HG03066 (cell line): ENCODE measurements at regions not wholly inside any gene's neighbourhood (a gene's known extent, or its start where the extent isn't known, plus 50 kb on each side); places are given as distances from the start of the nearest gene placed in this dataset.

ENCODE experiments used
- ATAC-seq: cut with Tn5 transposase; IDR thresholded peaks from one replicate; pipeline ENCODE4 v1.9.1; 2021; ENCODE audit warnings: low read depth; ENCODE audit not compliant: unreplicated experiment

DNA sequence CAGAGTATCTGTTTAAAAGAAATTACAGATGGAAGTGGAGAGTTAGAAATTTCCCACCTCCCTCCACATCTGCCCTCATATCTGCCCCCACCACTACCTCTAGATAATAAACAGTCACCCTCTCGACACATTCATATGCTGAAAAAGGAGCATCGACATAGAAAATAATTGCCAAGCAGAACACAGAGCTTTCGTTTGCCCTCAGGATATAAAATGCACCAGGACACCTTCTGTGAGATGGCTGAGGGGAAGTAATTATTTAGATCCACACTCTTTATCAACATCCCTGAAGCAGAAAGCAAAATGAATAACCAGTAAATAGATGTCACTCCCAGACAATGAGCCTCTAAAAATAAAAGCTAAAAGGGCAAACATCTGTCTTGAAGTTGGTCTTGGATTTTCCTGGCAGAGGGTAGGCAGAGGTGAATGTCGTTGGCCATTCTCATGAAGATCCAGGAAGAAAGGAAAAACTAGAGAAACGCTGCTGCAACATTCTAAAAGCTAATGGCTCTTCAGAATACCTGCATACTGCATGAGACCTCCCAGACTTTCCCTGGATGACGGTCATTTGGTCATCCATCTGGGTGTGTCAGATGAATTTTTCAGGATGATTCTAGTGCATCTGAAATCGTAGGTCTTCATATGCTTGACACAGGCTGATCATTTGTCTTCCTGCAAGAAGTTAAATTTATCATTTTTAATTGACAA, 527.5 kb downstream of the RFC3 start:
- no peak for ATAC-seq

DNA sequence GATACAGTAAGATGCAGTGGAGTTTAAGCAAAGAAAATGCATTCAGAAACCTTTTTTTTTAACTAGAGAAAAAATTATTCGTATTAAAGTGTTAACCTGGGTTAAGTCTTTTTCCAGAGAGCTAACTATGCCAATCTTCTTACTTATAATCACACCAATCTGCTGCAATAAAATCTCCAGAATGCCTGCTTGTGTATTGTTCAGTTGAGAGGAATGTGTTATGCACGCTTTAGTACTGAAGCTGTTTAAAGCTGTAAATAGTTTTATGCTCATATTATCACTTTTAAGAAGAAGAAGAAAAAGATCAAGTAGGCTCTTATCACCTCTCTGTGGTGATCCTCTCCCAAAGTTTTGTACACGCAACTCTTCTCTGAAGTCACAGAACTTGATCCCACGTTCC, 528.7 kb downstream of the RFC3 start:
- ATAC-seq = no peak

DNA sequence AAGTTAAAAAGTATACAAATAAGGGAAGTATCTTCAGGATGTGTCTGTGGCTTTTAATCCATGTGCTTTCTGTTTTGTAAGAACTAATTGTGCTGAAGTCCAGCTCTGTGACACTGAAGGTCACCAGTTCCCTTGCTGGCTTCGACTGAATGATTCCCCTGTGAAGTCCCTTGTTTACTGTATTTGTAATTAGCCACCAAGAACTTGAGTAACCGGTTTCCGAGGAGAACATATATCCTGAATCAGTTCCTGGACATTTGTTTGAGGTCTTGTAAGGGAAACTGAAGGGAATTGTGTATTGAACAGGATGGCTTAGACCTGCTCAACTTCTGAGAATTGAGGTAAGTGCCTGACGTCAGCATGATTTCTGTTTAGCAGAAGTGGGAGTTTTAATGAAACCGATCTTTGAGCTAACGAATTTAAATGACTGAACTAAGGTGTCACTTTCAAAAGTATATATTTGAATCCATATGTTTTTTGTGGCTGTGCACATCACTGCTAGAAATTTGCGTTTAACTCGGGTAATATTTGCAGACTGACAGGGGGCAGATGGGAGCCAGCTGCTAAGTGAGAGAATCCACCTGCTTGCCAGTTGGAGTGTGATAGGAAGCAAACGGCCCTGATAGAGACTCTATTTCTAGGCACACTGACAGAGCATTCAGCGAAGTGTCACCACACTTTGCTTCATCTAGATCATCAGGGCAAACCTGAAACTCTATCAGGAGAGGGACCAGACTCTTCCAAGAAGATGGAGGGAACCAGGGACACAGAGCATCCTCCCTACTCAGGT, 530.0 kb downstream of the RFC3 start:
- ATAC-seq = no peak

- no peak for ATAC-seq
These were observed 531.3 kb downstream of the RFC3 start for GRCh38 chr13:34349091-34349722.

GRCh38 chr13:34350671-34351070, 532.7 kb downstream of the RFC3 start:
- no peak for ATAC-seq

GRCh38 chr13:34351134-34351533, 533.2 kb downstream of the RFC3 start:
- no peak for ATAC-seq

DNA sequence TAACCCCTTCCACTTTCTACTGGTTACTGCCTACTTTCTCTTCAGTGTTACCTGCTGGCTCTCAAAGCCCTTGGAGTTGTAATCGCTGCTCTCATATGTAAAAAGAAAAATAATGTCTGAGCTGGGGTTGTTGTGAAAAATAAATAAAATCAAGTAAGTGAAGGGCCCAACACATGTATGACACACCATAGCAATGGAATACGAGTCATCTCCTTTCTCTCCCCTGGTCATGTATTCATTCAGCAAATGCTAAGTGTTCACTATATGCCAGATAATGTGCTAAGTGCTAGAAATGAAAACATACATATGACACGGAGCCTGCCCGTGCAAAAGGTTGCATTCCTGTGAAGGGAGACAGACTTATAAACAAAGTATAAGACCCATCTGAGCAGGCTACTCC, 535.0 kb downstream of the RFC3 start:
- no peak for ATAC-seq

DNA sequence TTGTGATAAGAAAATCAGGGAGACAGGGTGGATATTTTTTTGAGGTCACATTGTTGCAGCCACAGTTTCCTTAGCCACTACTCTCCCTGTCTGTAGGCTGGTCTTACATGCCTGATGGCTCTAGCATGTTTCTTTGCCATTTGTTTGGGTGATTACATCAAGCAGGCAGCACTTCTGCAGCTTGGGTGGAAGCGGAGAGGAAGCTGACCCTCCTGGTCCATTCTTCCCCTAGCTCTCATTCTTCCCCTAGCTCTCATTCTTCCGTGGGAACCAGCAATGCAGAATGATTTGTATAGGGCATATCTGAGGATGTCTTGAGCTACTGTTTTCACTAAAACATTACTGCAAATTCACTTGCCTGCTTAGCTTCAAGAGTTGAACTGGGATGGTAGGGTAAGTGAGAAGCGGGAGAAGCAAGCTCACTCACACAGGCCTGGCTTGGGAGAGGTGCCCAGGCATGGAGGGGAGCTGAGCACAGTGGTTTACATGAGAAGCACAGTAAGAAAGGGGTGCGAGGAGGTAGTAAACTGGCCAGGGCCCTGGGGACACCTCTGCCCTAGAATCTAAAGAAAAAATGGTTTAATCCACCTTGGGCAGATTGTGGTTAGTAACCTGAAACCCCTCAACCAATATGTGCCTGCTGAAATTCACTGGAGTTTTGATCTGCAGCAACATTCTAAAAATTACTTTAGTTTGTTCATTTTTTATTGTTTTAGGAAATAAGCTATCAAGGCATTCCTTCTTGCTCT, 538.9 kb downstream of the RFC3 start:
- no peak for ATAC-seq

- no peak for ATAC-seq
These were observed 539.7 kb downstream of the RFC3 start for GRCh38 chr13:34357435-34358232.

DNA sequence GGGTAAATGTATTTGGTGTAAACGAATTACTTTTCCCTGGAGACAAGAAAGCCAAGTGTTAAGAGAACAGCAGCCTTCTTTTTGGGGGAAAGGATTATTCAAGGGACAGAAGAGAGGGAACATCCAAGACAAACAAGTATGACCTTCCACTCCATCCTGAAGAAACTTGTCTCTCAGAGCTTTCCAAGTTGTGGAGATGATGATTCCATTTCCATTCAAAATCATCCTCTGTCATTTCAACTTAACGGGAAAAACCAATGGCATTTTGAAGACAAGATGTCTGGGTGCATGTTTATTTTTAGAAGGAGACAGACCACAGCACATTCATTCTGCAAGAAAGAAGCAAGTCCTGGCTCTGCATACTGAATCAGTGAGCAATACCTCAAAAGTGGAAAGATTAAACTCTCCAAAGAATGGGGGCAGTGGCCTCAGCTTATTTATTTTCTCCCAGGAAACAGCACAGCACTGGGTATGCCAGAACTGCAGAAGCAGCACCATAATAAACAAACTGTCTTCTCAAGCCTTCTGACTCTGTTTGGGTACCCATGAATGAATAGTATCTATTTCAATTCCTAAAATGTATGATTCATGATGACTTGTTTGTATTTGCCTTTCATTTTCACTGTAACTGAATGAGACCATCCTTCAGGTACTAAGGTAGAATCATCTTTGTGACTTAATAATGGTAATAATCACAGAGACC, 541.0 kb downstream of the RFC3 start:
- ATAC-seq = no peak

DNA sequence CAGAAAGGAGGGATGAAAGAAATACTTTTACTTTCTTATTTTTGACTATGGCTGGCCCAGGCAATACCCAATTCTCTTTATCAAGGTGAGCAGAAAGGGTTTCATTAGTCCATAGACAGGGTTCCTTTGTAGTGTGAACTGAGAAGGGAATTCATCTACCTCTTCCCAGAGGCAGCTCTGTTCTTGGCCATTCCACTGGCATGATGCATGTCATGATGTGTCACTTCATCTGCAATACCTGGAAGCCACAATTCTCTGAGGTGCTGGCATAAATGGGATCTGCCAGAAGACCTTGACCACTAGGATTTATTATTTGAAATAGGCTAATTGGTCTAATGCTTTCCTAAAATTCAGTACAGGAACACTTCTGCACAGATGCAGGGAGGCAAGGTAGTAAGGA, 542.8 kb downstream of the RFC3 start:
- ATAC-seq = no peak

GRCh38 chr13:34361560-34361959, 543.6 kb downstream of the RFC3 start:
- ATAC-seq = no peak

DNA sequence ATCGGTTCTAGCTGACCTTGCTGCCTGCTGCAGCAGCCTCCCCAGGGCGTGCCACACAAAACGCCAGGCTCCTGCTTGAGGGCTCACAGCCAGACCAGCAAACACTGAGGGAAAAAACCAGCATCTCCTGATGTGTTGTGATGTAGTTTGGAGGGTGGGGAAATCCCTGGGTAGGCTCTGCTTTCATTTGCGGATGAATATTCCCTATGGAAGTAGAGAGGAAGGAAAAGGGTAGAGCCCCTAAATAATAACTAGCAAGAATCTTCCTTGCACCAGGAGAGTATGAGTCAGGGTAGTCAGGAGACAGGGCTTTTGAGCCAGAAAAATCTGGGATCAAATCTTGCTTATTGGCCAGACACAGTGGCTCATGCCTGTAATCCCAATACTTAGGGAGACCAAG, 545.3 kb downstream of the RFC3 start:
- no peak for ATAC-seq

GRCh38 chr13:34364633-34365032, 546.7 kb downstream of the RFC3 start:
- no peak for ATAC-seq

GRCh38 chr13:34369931-34370330, 552.0 kb downstream of the RFC3 start:
- no peak for ATAC-seq

GRCh38 chr13:34371108-34371507, 553.2 kb downstream of the RFC3 start:
- ATAC-seq = no peak

DNA sequence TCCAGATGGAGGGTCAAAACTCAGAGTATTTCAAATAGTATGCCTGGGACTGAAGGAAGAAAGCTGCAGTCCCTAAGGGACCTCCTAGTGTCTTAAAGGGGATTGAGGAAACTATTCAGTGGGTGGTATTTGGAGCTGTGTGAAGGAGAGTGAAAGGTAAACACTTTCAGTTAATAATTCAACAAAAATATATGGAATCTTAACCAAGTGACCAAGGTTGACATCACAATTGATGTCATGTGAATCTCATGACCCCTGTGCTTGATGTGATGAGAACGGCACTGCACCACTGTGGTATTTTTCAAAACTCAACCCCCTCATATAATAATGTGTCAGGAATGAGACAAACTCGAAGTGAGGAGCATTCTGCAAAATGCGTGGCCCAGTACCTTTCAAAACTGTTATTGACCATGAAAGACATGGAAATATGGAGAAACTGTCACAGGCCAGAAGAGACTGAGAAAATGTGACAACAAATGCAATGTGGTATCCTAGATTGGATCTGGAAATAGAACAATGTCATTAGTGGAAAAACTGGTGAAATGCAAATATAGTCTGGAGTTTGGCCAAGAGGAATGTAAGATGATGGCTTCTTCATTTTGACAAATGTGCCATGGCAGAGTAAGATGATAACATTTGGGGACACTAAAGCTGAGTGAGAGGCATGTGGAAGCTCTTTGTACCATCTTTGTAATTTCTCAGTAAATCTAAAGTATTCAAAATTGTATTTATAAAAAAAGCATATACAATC, 553.9 kb downstream of the RFC3 start:
- no peak for ATAC-seq

- no peak for ATAC-seq
These were observed 554.6 kb downstream of the RFC3 start for GRCh38 chr13:34372581-34372980.

GRCh38 chr13:34376483-34376882, 558.5 kb downstream of the RFC3 start:
- ATAC-seq = no peak
